ENCODE measurements at regions not wholly inside any gene's neighbourhood (a gene's known extent, or its start where the extent isn't known, plus 50 kb on each side); places are given as distances from the start of the nearest gene placed in this dataset.
"Not testable (repeated sequence)": the region's sequence is repeated elsewhere in the genome, so short reads cannot be mapped to it uniquely, and the experiment has no call there.

DNA sequence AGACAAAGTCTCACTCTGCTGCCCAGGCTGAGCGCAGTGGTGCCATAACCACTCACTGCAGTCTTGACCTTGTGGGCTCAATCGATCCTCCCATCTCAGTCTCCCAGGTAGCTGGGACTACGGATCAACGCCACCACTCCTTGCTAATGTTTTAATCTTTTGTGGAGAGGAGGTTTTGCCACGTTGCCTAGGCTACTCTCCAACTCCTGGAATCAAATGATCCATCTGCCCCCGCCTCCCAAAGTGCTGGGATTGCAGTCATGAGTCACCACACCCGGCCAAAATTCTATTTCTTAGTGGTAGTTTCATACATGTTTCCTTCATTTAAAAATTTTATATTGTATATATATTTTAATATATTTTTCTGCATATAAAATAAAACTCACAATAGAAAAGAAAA lies 125.8 kb upstream of the CLNK start:
- Histone ChIP-seq H3K9ac (ENCODE audit: low read depth, low read length) (no peak overlapping the region), H3K9me3 (ENCODE audit: insufficient read depth, low read depth, low read length) (no peaks in the 10 kb centered on the region), H3K4me1 (ENCODE audit: insufficient read depth, low read length) (no peaks in the 10 kb centered on the region; the same call in 1 of the 2 replicates), H3K36me3 (ENCODE audit: insufficient read depth, low read length) (no peaks in the 10 kb centered on the region), H3K27ac (ENCODE audit: low read depth, low read length) (no peak overlapping the region), H3K27me3 (ENCODE audit: insufficient read depth, low read length) (no peaks in the 10 kb centered on the region), H3K4me3 (ENCODE audit: low read length) (no peak overlapping the region)
- 95% methylated on average over 5 of the region's 7 CpGs for WGBS

DNA sequence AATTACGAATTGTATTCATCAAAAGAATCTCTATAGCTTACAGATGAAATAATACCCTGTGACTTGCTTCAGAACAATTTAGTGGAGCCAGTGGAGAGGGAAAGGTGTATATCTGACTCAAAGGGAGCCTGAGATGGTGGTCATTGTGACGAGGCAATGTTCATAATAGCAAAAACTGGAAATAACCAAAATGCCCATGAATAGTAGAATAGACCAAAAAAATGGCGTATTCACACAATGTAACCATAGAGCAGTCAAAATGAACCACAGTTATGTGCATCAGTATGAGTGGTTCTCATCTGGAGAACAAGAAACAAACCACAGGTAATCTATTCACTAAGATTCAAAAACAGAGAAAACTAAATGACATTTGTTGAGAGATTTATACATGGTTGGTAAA lies 125.3 kb upstream of the CLNK start:
- H3K9ac ChIP-seq (ENCODE audit: low read depth, low read length) = no peak overlapping the region
- no peaks in the 10 kb centered on the region for H3K27me3 ChIP-seq (ENCODE audit: insufficient read depth, low read length)
- no peak overlapping the region for H3K27ac ChIP-seq (ENCODE audit: low read depth, low read length)
- WGBS = 95% methylated on average over 2 of the region's 3 CpGs
- no peaks in the 10 kb centered on the region for H3K36me3 ChIP-seq (ENCODE audit: insufficient read depth, low read length)
- no peaks in the 10 kb centered on the region; the same call in 1 of the 2 replicates for H3K4me1 ChIP-seq (ENCODE audit: insufficient read depth, low read length)
- no peak overlapping the region for H3K4me3 ChIP-seq (ENCODE audit: low read length)
- no peaks in the 10 kb centered on the region for H3K9me3 ChIP-seq (ENCODE audit: insufficient read depth, low read depth, low read length)

DNA sequence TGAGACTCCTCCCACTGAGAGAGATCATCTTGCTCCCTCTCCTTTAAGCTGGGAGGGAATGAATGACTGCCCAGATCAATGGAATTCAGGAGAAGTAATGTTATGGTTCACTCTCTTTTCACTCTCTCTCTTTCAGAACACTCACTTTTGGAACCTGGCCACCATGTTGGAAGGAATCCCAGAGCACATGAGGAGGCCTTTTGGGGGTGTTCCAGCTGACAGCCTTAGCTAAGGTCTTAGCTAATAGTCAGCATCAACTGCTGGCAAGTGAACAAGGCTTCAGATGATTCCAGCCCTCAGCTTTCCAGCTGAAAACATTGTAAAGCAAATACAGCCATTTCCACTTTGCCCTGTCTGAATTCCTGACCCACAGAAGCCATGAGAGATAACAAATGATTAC lies 124.0 kb upstream of the CLNK start:
- H3K27me3 ChIP-seq (ENCODE audit: insufficient read depth, low read length) = no peaks in the 10 kb centered on the region
- no peak overlapping the region for H3K27ac ChIP-seq (ENCODE audit: low read depth, low read length)
- H3K9ac ChIP-seq (ENCODE audit: low read depth, low read length) = no peak overlapping the region
- H3K4me3 ChIP-seq (ENCODE audit: low read length) = no peak overlapping the region
- no peaks in the 10 kb centered on the region; the same call in 1 of the 2 replicates for H3K4me1 ChIP-seq (ENCODE audit: insufficient read depth, low read length)
- no peaks in the 10 kb centered on the region for H3K36me3 ChIP-seq (ENCODE audit: insufficient read depth, low read length)
- H3K9me3 ChIP-seq (ENCODE audit: insufficient read depth, low read depth, low read length) = no peaks in the 10 kb centered on the region

DNA sequence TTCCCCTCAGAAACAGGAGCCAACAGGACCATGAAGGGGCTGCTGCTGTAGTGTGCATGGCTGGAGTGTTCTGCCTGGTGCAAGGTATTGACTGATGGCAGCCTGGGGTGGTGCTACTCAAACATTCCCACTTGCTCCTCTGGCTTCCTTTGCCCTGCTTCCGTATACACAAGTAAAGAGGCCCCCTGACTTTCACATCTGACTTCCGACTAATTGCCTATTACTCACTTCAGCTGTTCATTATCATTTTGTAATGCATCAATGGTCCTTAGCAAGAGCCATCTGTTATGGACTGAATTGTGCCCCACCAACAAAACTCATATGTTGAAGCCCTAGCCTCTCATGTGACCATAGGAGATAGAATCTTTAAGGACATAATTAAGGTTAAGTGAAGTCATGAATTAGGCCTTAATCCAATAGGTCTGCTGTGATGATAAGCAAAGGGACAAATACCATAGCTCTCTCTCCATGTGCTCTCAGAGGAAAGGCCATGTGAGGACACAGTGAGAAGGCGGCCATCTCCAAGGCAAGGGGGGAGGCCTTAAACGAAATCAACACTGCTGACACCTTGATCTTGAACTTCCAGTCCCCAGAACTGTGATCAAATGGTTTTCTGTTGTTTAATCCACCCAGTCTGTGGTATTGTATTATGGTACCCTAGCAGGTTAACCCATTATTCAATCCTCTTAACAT lies 122.5 kb upstream of the CLNK start:
- Histone ChIP-seq H3K27ac (ENCODE audit: low read depth, low read length) (no peak overlapping the region), H3K9ac (ENCODE audit: low read depth, low read length) (no peak overlapping the region), H3K4me1 (ENCODE audit: insufficient read depth, low read length) (no peaks in the 10 kb centered on the region; the same call in 1 of the 2 replicates), H3K27me3 (ENCODE audit: insufficient read depth, low read length) (no peaks in the 10 kb centered on the region), H3K4me3 (ENCODE audit: low read length) (no peak overlapping the region), H3K9me3 (ENCODE audit: insufficient read depth, low read depth, low read length) (no peaks in the 10 kb centered on the region), H3K36me3 (ENCODE audit: insufficient read depth, low read length) (no peaks in the 10 kb centered on the region)
- WGBS = 96% methylated on average over 4 of the region's 4 CpGs

DNA sequence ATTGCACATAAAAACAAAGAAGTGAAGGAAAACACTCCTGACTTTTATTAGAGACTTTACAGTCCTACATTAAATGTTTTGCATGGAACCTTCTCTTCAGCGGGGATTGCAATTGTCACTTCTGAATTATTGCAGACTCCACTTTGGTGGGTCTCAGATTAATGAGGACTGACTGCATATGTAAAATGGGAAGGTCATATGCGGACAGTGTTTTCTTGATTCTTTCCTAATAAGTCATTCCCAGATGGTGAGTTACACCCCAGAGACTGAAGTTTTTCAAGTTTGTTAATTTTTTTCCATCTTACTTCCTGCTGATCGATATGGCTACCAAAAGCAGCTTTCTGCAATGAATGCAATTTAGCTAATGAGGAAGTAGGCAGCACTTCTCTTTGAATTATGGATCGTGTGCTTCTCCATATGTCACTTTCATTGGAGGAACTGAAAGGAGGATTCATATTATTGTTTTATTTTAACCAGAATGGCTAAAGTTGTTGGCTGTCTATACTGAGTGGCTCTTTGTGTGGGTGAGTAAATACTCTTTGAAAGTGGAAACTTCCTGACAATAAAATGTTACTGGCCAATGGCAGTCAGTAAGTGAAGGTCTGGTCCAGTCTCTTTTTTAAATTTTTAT lies 119.3 kb upstream of the CLNK start:
- H3K4me1 ChIP-seq (ENCODE audit: insufficient read depth, low read length) = no peaks in the 10 kb centered on the region; the same call in 1 of the 2 replicates
- H3K9me3 ChIP-seq (ENCODE audit: insufficient read depth, low read depth, low read length) = no peaks in the 10 kb centered on the region
- no peaks in the 10 kb centered on the region for H3K27me3 ChIP-seq (ENCODE audit: insufficient read depth, low read length)
- H3K9ac ChIP-seq (ENCODE audit: low read depth, low read length) = no peak overlapping the region
- no peak overlapping the region for H3K4me3 ChIP-seq (ENCODE audit: low read length)
- H3K27ac ChIP-seq (ENCODE audit: low read depth, low read length) = no peak overlapping the region
- no peaks in the 10 kb centered on the region for H3K36me3 ChIP-seq (ENCODE audit: insufficient read depth, low read length)
- WGBS = 93% methylated on average over 4 of the region's 4 CpGs

DNA sequence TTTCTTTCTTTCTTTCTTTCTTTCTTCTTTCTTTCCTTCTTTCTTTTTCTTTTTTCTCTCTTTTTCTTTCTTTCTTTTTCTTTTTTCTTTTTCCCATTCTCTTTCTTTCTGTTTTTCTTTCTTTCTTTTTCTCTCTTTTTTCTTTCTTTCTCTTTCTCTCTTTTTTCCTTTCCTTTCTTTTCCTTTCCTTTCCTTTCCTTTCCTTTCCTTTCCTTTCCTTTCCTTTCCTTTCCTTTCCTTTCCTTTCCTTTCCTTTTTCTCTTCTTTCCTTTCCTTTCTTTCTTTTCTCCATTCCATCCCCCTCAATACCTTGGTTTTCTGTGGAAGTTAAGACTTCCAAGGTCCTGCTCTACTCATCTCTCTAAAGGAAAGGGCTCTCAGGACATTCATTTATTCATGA lies 102.8 kb upstream of the CLNK start:
- Histone ChIP-seq H3K27me3 (ENCODE audit: insufficient read depth, low read length) (no peaks in the 10 kb centered on the region), H3K9me3 (ENCODE audit: insufficient read depth, low read depth, low read length) (no peaks in the 10 kb centered on the region), H3K9ac (ENCODE audit: low read depth, low read length) (no peak overlapping the region), H3K4me3 (ENCODE audit: low read length) (no peak overlapping the region), H3K27ac (ENCODE audit: low read depth, low read length) (no peak overlapping the region), H3K36me3 (ENCODE audit: insufficient read depth, low read length) (no peaks in the 10 kb centered on the region), H3K4me1 (ENCODE audit: insufficient read depth, low read length) (no peaks in the 10 kb centered on the region)

DNA sequence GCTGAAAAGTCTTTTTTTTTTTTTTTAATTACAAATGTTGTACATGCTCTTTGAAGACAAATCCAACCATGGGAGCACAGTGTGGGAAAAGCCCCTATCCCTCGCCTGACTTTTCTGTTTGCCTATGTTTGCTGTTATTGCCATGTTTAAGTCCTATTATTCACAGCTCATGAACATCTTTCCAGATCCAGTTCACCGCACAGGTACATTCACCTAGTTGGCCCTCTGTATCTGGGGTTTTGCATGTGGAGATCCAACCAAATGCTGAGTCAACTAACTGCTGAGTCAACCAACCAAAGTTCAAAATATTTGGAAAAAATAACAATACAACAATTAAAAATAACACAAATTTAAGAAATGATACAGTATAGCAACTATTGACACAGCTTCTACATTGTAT lies 100.1 kb upstream of the CLNK start:
- no peaks in the 10 kb centered on the region for H3K27me3 ChIP-seq (ENCODE audit: insufficient read depth, low read length)
- no peaks in the 10 kb centered on the region for H3K4me1 ChIP-seq (ENCODE audit: insufficient read depth, low read length)
- H3K27ac ChIP-seq (ENCODE audit: low read depth, low read length) = no peak overlapping the region
- no peak overlapping the region for H3K9ac ChIP-seq (ENCODE audit: low read depth, low read length)
- 95% methylated on average over 2 of the region's 2 CpGs for WGBS
- H3K9me3 ChIP-seq (ENCODE audit: insufficient read depth, low read depth, low read length) = peaks cover 8% of the 10 kb centered on the region; the same call in 1 of the 2 replicates
- no peak overlapping the region for H3K4me3 ChIP-seq (ENCODE audit: low read length)
- H3K36me3 ChIP-seq (ENCODE audit: insufficient read depth, low read length) = no peaks in the 10 kb centered on the region

DNA sequence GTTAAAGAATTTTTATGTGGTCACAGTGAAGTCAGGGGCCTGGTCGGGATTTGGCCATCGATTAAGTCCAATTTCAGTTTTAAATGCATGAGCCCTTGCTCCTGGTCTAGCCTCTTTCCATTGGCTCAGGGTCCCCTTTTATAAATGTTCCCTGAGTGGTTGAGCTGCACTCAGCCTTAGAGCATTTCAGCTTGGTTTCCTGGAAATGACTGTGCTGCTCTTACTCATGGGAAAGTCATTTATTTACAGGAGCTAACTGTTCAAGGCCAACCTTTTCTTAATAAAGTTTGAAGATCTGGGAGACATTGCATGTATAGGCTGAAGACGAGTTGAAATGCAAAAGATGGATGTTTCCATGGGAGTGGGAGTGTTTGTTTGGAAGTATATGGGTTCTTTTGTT lies 98.8 kb upstream of the CLNK start:
- Histone ChIP-seq H3K4me1 (ENCODE audit: insufficient read depth, low read length) (no peaks in the 10 kb centered on the region), H3K27ac (ENCODE audit: low read depth, low read length) (no peak overlapping the region), H3K9ac (ENCODE audit: low read depth, low read length) (no peak overlapping the region), H3K4me3 (ENCODE audit: low read length) (no peak overlapping the region), H3K9me3 (ENCODE audit: insufficient read depth, low read depth, low read length) (peaks cover 8% of the 10 kb centered on the region; the same call in 1 of the 2 replicates), H3K27me3 (ENCODE audit: insufficient read depth, low read length) (no peaks in the 10 kb centered on the region), H3K36me3 (ENCODE audit: insufficient read depth, low read length) (no peaks in the 10 kb centered on the region)
- WGBS = 84% methylated on average over 3 of the region's 3 CpGs

DNA sequence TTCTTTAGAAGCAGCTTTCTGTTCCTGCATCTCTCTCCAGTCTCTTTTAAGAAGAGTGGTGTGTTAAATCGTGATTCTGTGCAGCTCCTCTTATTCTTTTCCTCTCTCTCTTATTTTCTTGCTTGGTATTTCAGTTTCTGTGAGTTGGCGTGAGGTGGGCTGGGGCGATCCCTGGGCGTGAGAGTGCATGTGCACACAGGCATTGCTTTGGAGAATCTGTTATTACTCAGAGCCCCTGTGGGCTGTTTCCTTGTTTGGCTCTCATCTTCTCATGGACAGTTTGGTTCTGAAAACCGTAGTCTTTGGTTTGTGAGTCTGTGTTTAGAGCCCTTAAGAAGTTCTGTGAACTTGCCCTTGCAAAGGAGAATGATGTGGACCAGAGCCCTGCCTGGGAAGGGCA lies 97.2 kb upstream of the CLNK start:
- Histone ChIP-seq H3K4me3 (ENCODE audit: low read length) (no peak overlapping the region), H3K9ac (ENCODE audit: low read depth, low read length) (no peak overlapping the region), H3K4me1 (ENCODE audit: insufficient read depth, low read length) (no peaks in the 10 kb centered on the region), H3K27me3 (ENCODE audit: insufficient read depth, low read length) (no peaks in the 10 kb centered on the region), H3K9me3 (ENCODE audit: insufficient read depth, low read depth, low read length) (peaks cover 8% of the 10 kb centered on the region; the same call in 1 of the 2 replicates), H3K36me3 (ENCODE audit: insufficient read depth, low read length) (no peaks in the 10 kb centered on the region), H3K27ac (ENCODE audit: low read depth, low read length) (no peak overlapping the region)
- 95% methylated on average over 4 of the region's 5 CpGs for WGBS

DNA sequence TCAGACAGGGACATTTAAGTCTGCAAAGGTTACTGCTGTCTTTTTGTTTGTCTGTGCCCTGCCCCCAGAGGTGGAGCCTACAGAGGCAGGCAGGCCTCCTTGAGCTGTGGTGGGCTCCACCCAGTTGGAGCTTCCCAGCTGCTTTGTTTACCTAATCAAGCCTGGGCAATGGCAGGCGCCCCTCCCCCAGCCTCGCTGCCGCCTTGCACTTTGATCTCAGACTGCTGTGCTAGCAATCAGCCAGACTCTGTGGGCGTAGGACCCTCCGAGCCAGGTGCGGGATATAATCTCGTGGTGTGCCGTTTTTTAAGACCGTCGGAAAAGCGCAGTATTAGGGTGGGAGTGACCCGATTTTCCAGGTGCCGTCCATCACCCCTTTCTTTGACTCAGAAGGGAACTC lies 96.2 kb upstream of the CLNK start:
- not testable (repeated sequence) for H3K27ac ChIP-seq (ENCODE audit: low read depth, low read length); H3K36me3 ChIP-seq (ENCODE audit: insufficient read depth, low read length); H3K27me3 ChIP-seq (ENCODE audit: insufficient read depth, low read length); H3K4me3 ChIP-seq (ENCODE audit: low read length); H3K9me3 ChIP-seq (ENCODE audit: insufficient read depth, low read depth, low read length); H3K4me1 ChIP-seq (ENCODE audit: insufficient read depth, low read length); H3K9ac ChIP-seq (ENCODE audit: low read depth, low read length)
- WGBS = 87% methylated on average over 13 of the region's 13 CpGs

DNA sequence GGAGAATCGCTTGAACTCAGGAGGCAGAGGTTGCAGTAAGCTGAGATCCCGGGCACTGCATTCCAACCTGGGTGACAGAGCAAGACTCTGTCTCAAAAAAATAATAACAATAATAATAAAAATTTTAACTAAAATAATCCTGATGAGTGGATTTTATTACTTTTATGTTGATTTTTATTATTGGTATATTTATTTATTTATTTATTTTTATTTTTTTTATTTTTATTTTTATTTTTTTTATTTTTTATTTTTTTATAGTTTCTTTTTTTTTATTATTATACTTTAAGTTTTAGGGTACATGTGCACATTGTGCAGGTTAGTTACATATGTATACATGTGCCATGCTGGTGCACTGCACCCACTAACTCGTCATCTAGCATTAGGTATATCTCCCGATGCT lies 90.6 kb upstream of the CLNK start:
- not testable (repeated sequence) for H3K27me3 ChIP-seq (ENCODE audit: insufficient read depth, low read length); H3K9ac ChIP-seq (ENCODE audit: low read depth, low read length); H3K4me1 ChIP-seq (ENCODE audit: insufficient read depth, low read length); H3K36me3 ChIP-seq (ENCODE audit: insufficient read depth, low read length); H3K9me3 ChIP-seq (ENCODE audit: insufficient read depth, low read depth, low read length); H3K4me3 ChIP-seq (ENCODE audit: low read length); H3K27ac ChIP-seq (ENCODE audit: low read depth, low read length)
- 95% methylated on average over 2 of the region's 4 CpGs for WGBS

DNA sequence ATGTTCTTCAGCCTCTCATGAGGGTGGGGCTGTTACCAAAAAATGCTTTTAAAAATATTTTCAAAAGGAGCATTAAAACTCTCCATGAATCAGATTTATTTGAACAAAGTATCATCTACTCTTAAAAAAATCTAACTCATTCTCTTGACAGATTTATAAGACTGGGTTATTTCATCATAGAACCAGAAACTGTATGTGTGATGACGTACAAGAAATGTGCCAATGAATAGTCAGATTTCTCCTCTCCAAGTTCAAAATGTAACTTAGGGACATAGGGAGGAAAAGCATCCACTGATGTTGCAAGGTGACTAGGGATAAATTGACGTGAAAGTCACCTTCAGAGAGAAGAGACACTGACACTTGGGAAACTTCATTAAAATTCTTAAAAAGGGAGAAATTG lies 89.1 kb upstream of the CLNK start:
- Histone ChIP-seq H3K4me1 (ENCODE audit: insufficient read depth, low read length) (no peaks in the 10 kb centered on the region), H3K9ac (ENCODE audit: low read depth, low read length) (no peak overlapping the region), H3K36me3 (ENCODE audit: insufficient read depth, low read length) (no peaks in the 10 kb centered on the region), H3K4me3 (ENCODE audit: low read length) (no peak overlapping the region), H3K9me3 (ENCODE audit: insufficient read depth, low read depth, low read length) (no peaks in the 10 kb centered on the region), H3K27ac (ENCODE audit: low read depth, low read length) (no peak overlapping the region), H3K27me3 (ENCODE audit: insufficient read depth, low read length) (no peaks in the 10 kb centered on the region)
- 87% methylated on average over 2 of the region's 2 CpGs for WGBS
